ENCODE measurements at regions not wholly inside any gene's neighbourhood (a gene's known extent, or its start where the extent isn't known, plus 50 kb on each side); places are given as distances from the start of the nearest gene placed in this dataset.
"Not testable (repeated sequence)": the region's sequence is repeated elsewhere in the genome, so short reads cannot be mapped to it uniquely, and the experiment has no call there.

DNA sequence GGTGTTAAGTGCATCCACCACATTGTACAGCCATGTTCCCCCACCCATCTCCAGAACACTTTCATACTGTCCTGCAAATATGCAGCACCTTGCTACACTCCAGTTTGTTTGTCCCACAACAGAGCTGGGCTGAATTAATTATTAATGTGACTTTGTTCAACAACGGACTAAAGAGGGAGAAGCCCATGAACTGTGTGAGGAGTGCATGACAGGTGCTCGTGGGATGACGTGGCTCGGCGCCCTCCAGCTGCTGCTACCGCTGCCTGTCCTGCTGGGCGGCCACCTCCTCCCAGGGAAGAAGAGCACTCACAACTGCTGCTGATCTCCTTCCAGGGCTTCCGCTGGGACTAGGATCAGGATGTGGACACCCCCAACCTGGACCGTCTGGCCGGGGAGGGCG, 111.2 kb upstream of the DEFB108B start:
- not testable (repeated sequence) for H3K9me3 ChIP-seq (ENCODE audit: control insufficient read depth in 2 of 2, low read length in 2 of 2); H3K36me3 ChIP-seq (ENCODE audit: control insufficient read depth in 2 of 2, insufficient read depth in 2 of 2, low read length in 2 of 2); H3K27ac ChIP-seq (ENCODE audit: low read length); H3K9ac ChIP-seq (ENCODE audit: low read length in 2 of 2); H3K4me3 ChIP-seq (ENCODE audit: low read length in 2 of 2); H3K4me1 ChIP-seq (ENCODE audit: control insufficient read depth, insufficient read depth, low read length); H3K27me3 ChIP-seq (ENCODE audit: control insufficient read depth in 1 of 2, insufficient read depth in 2 of 2, low read length in 2 of 2)

DNA sequence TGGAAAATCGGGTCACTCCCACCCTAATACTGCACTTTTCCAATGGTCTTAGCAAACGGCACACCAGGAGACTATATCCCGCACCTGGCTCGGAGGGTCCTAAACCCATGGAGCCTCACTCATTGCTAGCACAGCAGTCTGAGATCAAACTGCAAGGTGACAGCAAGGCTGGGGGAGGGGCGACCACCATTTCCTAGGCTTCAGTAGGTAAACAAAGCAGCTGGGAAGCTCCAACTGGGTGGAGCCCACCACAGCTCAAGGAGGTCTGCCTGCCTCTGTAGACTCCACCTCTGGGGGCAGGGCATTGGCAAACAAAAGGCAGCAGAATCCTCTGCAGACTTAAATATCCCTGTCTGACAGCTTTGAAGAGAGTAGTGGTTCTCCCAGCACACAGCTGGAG, 109.0 kb upstream of the DEFB108B start:
- not testable (repeated sequence) for H3K9ac ChIP-seq (ENCODE audit: low read length in 2 of 2); H3K27me3 ChIP-seq (ENCODE audit: control insufficient read depth in 1 of 2, insufficient read depth in 2 of 2, low read length in 2 of 2); H3K9me3 ChIP-seq (ENCODE audit: control insufficient read depth in 2 of 2, low read length in 2 of 2); H3K4me1 ChIP-seq (ENCODE audit: control insufficient read depth, insufficient read depth, low read length); H3K36me3 ChIP-seq (ENCODE audit: control insufficient read depth in 2 of 2, insufficient read depth in 2 of 2, low read length in 2 of 2); H3K27ac ChIP-seq (ENCODE audit: low read length); H3K4me3 ChIP-seq (ENCODE audit: low read length in 2 of 2)

DNA sequence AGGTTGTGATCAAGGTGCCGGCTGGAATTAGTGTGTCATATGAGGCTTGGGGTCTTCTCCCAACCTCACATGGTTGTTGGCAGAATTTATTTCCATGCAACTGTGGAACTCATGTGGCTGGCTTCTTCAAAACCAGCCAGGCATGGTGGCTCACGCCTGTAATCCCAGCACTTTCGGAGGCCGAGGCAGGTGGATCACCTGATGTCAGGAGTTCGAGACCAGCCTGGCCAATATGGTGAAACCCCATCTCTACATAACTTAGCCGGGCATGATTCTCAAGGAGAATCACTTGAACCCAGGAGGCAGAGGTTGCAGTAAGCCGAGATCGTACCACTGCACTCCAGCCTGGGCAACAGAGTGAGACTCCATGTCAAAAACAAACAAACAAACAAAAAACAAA, 102.3 kb upstream of the DEFB108B start:
- H3K27me3 ChIP-seq (ENCODE audit: control insufficient read depth in 1 of 2, insufficient read depth in 2 of 2, low read length in 2 of 2); H3K4me1 ChIP-seq (ENCODE audit: control insufficient read depth, insufficient read depth, low read length); H3K36me3 ChIP-seq (ENCODE audit: control insufficient read depth in 2 of 2, insufficient read depth in 2 of 2, low read length in 2 of 2); H3K27ac ChIP-seq (ENCODE audit: low read length); H3K4me3 ChIP-seq (ENCODE audit: low read length in 2 of 2); H3K9ac ChIP-seq (ENCODE audit: low read length in 2 of 2); H3K9me3 ChIP-seq (ENCODE audit: control insufficient read depth in 2 of 2, low read length in 2 of 2): not testable (repeated sequence)

DNA sequence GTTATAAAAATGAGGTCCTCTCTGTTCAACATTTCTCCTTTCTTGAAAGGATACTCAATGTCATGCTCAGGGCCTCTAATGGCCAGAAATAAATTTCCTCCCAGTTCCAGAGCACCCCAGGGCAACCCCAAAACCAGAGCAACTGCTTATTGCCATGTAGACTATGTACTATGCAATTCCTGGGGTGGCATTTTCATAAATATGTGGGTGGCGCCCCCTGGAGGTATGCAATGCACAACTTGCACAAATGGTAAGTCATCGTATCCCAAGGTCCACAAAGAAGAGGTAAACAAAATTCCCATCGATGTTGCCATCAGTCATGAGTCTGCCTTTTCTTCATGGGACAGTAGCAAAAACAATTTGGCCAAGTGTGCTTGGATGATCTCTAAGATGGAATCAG, 98.6 kb upstream of the DEFB108B start:
- not testable (repeated sequence) for H3K27ac ChIP-seq (ENCODE audit: low read length); H3K9ac ChIP-seq (ENCODE audit: low read length in 2 of 2); H3K27me3 ChIP-seq (ENCODE audit: control insufficient read depth in 1 of 2, insufficient read depth in 2 of 2, low read length in 2 of 2)

DNA sequence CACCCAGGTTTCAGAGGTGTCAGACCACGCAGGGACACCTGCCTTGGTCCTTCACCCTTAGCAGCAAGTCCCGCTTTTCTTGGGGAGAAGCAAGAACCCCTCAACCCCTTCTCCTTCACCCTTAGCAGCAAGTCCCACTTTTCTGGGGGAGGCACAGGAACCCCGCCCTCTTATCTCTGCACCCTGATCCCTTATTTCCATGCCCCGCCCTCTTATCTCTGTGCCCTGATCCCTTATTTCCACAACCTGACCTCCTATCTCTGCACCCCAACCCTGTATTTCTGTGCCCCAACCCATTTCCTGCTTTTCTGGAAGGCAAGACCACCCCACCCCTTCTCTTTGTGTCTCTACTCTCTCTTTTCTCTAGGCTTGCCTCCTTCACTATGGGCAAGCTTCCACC, 94.7 kb upstream of the DEFB108B start:
- H3K27ac ChIP-seq (ENCODE audit: low read length); H3K9me3 ChIP-seq (ENCODE audit: control insufficient read depth in 2 of 2, low read length in 2 of 2); H3K4me1 ChIP-seq (ENCODE audit: control insufficient read depth, insufficient read depth, low read length); H3K36me3 ChIP-seq (ENCODE audit: control insufficient read depth in 2 of 2, insufficient read depth in 2 of 2, low read length in 2 of 2); H3K9ac ChIP-seq (ENCODE audit: low read length in 2 of 2); H3K4me3 ChIP-seq (ENCODE audit: low read length in 2 of 2); H3K27me3 ChIP-seq (ENCODE audit: control insufficient read depth in 1 of 2, insufficient read depth in 2 of 2, low read length in 2 of 2): not testable (repeated sequence)

More for the DNA sequence above, 98.6 kb upstream of the DEFB108B start:
- not testable (repeated sequence) for H3K9me3 ChIP-seq (ENCODE audit: control insufficient read depth in 2 of 2, low read length in 2 of 2); H3K4me3 ChIP-seq (ENCODE audit: low read length in 2 of 2); H3K36me3 ChIP-seq (ENCODE audit: control insufficient read depth in 2 of 2, insufficient read depth in 2 of 2, low read length in 2 of 2); H3K4me1 ChIP-seq (ENCODE audit: control insufficient read depth, insufficient read depth, low read length)

DNA sequence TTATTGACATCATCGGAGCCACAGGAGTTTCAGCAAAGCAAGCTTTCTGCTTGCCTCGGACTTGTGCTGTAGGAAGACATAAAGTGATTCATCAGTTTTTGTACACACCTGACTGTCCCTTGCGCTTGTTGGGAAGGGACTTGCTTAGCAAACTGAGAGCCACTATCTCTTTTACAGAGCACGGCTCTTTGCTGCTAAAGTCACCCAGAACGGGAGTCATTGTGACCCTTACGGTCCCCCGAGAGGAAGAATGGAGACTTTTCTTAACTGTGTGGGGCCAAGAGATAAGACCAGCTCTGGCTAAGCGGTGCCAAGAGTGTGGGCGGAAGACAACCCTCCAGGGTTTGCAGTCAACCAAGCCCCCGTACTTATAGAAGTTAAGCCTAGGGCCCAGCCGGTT, 89.6 kb upstream of the DEFB108B start:
- not testable (repeated sequence) for H3K4me3 ChIP-seq (ENCODE audit: low read length in 2 of 2); H3K4me1 ChIP-seq (ENCODE audit: control insufficient read depth, insufficient read depth, low read length); H3K27ac ChIP-seq (ENCODE audit: low read length); H3K9me3 ChIP-seq (ENCODE audit: control insufficient read depth in 2 of 2, low read length in 2 of 2); H3K36me3 ChIP-seq (ENCODE audit: control insufficient read depth in 2 of 2, insufficient read depth in 2 of 2, low read length in 2 of 2); H3K27me3 ChIP-seq (ENCODE audit: control insufficient read depth in 1 of 2, insufficient read depth in 2 of 2, low read length in 2 of 2); H3K9ac ChIP-seq (ENCODE audit: low read length in 2 of 2)

DNA sequence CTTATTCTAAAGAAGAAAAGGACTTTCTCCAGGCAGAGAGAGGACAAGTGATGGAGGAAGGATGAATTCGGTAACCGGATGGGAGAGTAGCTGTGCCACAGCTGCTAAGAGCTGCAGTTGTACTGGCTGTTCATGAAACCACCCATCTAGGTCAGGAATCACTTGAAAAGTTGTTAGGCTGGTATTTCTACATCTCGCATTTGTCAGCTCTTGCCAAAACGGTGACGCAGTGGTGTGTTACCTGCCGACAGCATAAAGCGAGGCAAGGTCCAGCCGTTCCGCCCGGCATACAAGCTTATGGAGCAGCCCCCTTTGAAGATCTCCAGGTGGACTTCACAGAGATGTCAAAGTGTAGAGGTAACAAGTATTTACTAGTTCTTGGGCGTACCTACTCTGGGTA, 87.3 kb upstream of the DEFB108B start:
- H3K27ac ChIP-seq (ENCODE audit: low read length); H3K9ac ChIP-seq (ENCODE audit: low read length in 2 of 2); H3K27me3 ChIP-seq (ENCODE audit: control insufficient read depth in 1 of 2, insufficient read depth in 2 of 2, low read length in 2 of 2); H3K4me1 ChIP-seq (ENCODE audit: control insufficient read depth, insufficient read depth, low read length); H3K4me3 ChIP-seq (ENCODE audit: low read length in 2 of 2); H3K36me3 ChIP-seq (ENCODE audit: control insufficient read depth in 2 of 2, insufficient read depth in 2 of 2, low read length in 2 of 2); H3K9me3 ChIP-seq (ENCODE audit: control insufficient read depth in 2 of 2, low read length in 2 of 2): not testable (repeated sequence)

DNA sequence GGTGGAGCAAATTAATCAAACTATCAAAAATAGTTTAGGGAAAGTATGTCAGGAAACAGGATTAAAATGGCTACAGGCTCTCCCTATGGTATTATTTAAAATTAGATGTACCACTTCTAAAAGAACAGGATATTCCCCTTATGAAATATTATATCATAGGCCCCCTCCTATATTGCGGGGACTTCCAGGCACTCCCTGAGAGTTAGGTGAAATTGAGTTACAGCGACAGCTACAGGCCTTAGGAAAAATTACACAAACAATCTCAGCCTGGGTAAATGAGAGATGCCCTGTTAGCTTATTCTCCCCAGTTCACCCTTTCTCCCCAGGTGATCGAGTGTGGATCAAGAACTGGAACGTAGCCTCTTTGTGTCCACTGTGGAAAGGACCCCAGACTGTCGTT, 86.7 kb upstream of the DEFB108B start:
- H3K9me3 ChIP-seq (ENCODE audit: control insufficient read depth in 2 of 2, low read length in 2 of 2); H3K27ac ChIP-seq (ENCODE audit: low read length); H3K36me3 ChIP-seq (ENCODE audit: control insufficient read depth in 2 of 2, insufficient read depth in 2 of 2, low read length in 2 of 2); H3K4me1 ChIP-seq (ENCODE audit: control insufficient read depth, insufficient read depth, low read length); H3K9ac ChIP-seq (ENCODE audit: low read length in 2 of 2); H3K27me3 ChIP-seq (ENCODE audit: control insufficient read depth in 1 of 2, insufficient read depth in 2 of 2, low read length in 2 of 2); H3K4me3 ChIP-seq (ENCODE audit: low read length in 2 of 2): not testable (repeated sequence)

DNA sequence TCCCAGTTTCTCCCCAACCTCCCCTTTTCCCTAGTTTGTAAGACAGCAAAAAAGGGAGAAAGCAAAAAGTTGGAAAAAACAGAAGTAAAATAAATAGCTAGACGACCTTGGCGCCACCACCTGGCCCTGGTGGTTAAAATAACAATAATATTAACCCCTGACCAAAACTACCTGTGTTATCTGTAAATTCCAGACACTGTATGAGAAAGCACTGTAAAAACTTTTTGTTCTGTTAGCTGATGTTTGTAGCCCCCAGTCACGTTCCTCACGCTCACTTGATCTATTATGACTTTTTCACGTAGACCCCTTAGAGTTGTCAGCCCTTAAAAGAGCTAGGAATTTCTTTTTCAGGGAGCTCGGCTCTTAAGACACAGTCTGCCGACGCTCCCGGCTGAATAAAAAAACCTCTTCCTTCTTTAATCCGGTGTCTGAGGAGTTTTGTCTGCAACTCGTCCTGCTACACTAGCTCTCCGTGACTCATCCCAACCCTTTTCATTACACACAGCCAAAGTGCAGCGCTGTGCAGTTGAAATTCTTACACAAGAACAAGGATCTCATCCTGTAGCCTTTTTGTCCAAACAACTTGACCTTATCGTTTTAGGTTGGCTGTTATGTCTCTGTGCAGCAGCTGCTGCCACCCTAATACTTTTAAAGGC, 83.9 kb upstream of the DEFB108B start:
- H3K4me3 ChIP-seq (ENCODE audit: low read length in 2 of 2); H3K9me3 ChIP-seq (ENCODE audit: control insufficient read depth in 2 of 2, low read length in 2 of 2); H3K27me3 ChIP-seq (ENCODE audit: control insufficient read depth in 1 of 2, insufficient read depth in 2 of 2, low read length in 2 of 2); H3K27ac ChIP-seq (ENCODE audit: low read length); H3K9ac ChIP-seq (ENCODE audit: low read length in 2 of 2); H3K4me1 ChIP-seq (ENCODE audit: control insufficient read depth, insufficient read depth, low read length); H3K36me3 ChIP-seq (ENCODE audit: control insufficient read depth in 2 of 2, insufficient read depth in 2 of 2, low read length in 2 of 2): not testable (repeated sequence)

DNA sequence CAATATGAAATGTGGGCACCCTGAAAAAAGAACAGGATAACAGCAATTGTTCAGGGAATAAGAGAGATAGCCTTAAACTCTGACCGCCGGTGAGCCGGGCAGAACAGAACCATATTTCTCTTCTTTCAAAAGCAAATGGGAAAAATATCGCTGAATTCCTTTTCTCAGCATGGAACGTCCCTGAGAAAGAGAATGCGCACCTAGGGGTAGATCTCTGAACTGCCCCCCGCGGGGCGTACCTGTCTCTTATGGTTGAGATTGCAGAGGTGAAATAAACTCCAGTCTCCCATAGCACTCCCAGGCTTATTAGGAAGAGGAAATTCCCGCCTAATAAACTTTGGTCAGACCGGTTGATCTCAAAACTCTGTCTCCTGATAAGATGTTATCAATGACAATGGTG, 82.1 kb upstream of the DEFB108B start:
- H3K4me1 ChIP-seq (ENCODE audit: control insufficient read depth, insufficient read depth, low read length); H3K4me3 ChIP-seq (ENCODE audit: low read length in 2 of 2); H3K27me3 ChIP-seq (ENCODE audit: control insufficient read depth in 1 of 2, insufficient read depth in 2 of 2, low read length in 2 of 2); H3K27ac ChIP-seq (ENCODE audit: low read length); H3K9ac ChIP-seq (ENCODE audit: low read length in 2 of 2); H3K36me3 ChIP-seq (ENCODE audit: control insufficient read depth in 2 of 2, insufficient read depth in 2 of 2, low read length in 2 of 2); H3K9me3 ChIP-seq (ENCODE audit: control insufficient read depth in 2 of 2, low read length in 2 of 2): not testable (repeated sequence)

DNA sequence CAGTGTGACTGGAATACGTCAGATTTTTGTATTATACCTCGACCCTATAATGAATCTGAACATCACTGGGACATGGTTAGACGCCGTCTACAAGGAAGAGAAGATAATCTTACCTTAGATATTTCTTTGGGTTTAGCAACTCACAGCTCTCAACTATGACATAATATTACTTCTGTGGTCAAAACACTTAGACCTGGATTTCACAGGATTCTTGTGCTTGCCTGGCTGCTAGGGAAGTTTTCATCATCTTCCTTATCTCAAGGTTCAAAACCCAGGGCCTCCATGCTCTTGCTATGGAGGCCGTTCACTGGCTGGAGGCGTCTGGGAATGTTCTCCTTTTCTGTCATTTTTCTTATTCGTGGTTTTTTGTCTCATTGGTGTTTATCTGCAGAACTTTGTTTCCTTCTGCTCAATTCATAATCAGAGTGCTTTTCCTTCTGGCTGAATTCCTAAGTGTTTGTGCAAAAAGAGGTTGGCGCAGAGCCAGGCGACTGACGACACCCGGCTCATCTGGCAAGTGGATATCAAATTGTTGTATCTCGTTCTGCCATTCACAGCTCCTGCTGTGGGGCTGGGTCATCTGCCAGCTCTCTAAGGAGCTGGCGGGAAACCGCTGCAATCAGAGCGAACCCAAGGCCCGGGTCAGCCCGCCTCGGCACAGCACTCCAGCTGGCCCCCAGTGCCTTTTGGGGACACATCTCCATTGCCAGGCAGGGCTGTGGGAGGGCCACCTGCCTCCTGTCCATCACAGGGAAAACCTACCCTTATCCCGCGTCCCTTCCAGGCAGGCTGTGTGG, 68.1 kb upstream of the DEFB108B start:
- not testable (repeated sequence) for H3K9ac ChIP-seq (ENCODE audit: low read length in 2 of 2); H3K9me3 ChIP-seq (ENCODE audit: control insufficient read depth in 2 of 2, low read length in 2 of 2); H3K36me3 ChIP-seq (ENCODE audit: control insufficient read depth in 2 of 2, insufficient read depth in 2 of 2, low read length in 2 of 2); H3K4me1 ChIP-seq (ENCODE audit: control insufficient read depth, insufficient read depth, low read length); H3K4me3 ChIP-seq (ENCODE audit: low read length in 2 of 2); H3K27ac ChIP-seq (ENCODE audit: low read length); H3K27me3 ChIP-seq (ENCODE audit: control insufficient read depth in 1 of 2, insufficient read depth in 2 of 2, low read length in 2 of 2)

Data from stomach smooth muscle (tissue), 2 donors.